OCI-LY3 (cell line): ENCODE measurements at regions not wholly inside any gene's neighbourhood (a gene's known extent, or its start where the extent isn't known, plus 50 kb on each side); places are given as distances from the start of the nearest gene placed in this dataset.

Experiments
- EZH2phosphoT487 ChIP-seq: fragments of 200-600 bp; shearing (Covaris generic); IDR thresholded peaks from 2 replicates; pipeline ENCODE4 v1.6.1; 2018; ENCODE audit warnings: antibody characterized with exemption, mixed run types, low read depth
- TF ChIP-seq, protein P1 (sequence below): fragments of 200-600, 300-600 bp; sonication (generic); IDR thresholded peaks from 2 replicates; pipeline ENCODE4 v1.5.1; 2014; ENCODE audit warnings: antibody characterized with exemption, low read length, low read depth

DNA sequence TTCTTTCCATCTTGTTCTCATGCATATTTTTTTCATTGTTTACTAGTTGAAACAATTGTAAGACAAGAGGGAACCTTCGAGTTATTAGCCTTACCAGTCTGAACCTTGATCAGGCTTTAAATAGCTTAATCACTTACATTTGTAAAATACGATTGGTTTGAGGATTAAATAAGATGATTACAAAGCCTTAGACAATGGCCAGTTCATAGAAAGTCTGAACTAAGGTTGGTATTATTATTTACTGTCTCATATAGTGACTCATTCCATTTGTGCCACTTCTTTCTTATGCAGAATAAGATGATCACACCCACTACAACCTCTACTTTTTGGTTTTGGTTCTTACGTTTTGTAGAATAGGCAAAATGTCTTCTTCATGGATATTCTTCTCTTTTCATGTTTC is 94.1 kb downstream of the RPE65 start:
- TF ChIP-seq, protein P1, sequence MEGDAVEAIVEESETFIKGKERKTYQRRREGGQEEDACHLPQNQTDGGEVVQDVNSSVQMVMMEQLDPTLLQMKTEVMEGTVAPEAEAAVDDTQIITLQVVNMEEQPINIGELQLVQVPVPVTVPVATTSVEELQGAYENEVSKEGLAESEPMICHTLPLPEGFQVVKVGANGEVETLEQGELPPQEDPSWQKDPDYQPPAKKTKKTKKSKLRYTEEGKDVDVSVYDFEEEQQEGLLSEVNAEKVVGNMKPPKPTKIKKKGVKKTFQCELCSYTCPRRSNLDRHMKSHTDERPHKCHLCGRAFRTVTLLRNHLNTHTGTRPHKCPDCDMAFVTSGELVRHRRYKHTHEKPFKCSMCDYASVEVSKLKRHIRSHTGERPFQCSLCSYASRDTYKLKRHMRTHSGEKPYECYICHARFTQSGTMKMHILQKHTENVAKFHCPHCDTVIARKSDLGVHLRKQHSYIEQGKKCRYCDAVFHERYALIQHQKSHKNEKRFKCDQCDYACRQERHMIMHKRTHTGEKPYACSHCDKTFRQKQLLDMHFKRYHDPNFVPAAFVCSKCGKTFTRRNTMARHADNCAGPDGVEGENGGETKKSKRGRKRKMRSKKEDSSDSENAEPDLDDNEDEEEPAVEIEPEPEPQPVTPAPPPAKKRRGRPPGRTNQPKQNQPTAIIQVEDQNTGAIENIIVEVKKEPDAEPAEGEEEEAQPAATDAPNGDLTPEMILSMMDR = no peak
- no peak for TF ChIP-seq EZH2phosphoT487
